ENCODE measurements at regions not wholly inside any gene's neighbourhood (a gene's known extent, or its start where the extent isn't known, plus 50 kb on each side); places are given as distances from the start of the nearest gene placed in this dataset.
"Not testable (repeated sequence)": the region's sequence is repeated elsewhere in the genome, so short reads cannot be mapped to it uniquely, and the experiment has no call there.

GRCh38 chr14:106401316-106401715 lies 874.9 kb downstream of the TMEM121 start:
- not testable (repeated sequence) for TF ChIP-seq POLR2A (IDR thresholded peaks at IDR 0.05)
- TF ChIP-seq, protein P1, sequence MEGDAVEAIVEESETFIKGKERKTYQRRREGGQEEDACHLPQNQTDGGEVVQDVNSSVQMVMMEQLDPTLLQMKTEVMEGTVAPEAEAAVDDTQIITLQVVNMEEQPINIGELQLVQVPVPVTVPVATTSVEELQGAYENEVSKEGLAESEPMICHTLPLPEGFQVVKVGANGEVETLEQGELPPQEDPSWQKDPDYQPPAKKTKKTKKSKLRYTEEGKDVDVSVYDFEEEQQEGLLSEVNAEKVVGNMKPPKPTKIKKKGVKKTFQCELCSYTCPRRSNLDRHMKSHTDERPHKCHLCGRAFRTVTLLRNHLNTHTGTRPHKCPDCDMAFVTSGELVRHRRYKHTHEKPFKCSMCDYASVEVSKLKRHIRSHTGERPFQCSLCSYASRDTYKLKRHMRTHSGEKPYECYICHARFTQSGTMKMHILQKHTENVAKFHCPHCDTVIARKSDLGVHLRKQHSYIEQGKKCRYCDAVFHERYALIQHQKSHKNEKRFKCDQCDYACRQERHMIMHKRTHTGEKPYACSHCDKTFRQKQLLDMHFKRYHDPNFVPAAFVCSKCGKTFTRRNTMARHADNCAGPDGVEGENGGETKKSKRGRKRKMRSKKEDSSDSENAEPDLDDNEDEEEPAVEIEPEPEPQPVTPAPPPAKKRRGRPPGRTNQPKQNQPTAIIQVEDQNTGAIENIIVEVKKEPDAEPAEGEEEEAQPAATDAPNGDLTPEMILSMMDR (IDR thresholded peaks at IDR 0.05) = not testable (repeated sequence)

Data from body of pancreas (tissue), 4 donors.